Coronary artery (tissue), 2 donors: ENCODE measurements at regions not wholly inside any gene's neighbourhood (a gene's known extent, or its start where the extent isn't known, plus 50 kb on each side); places are given as distances from the start of the nearest gene placed in this dataset.

Experiments used
- DNase-seq: peaks from one replicate; pipeline ENCODE4 v3.0.0-alpha.2; 2017; ENCODE audit warnings: low spot score
- H3K27ac ChIP-seq, 2 donors: fragments of 200-600 bp; sonication (generic); one replicate each; pipeline ENCODE4 v1.5.1; 2016 to 2019
- H3K4me3 ChIP-seq: fragments of 200-600 bp; sonication (generic); 2 replicates; pipeline ENCODE4 v1.5.1; 2016; ENCODE audit warnings: mild to moderate bottlenecking, moderate library complexity
- CTCF ChIP-seq: fragments of 200-600 bp; sonication (generic); IDR thresholded peaks from one replicate; pipeline ENCODE4 v1.5.1; 2019; ENCODE audit warnings: antibody characterized with exemption

GRCh38 chr1:187074445-187075048 is 245.8 kb downstream of the PLA2G4A start:
- TF ChIP-seq CTCF, result no peak
- Histone ChIP-seq H3K27ac (no peak overlapping the region), H3K4me3 (no peak overlapping the region)
- DNase-seq, result no peak

GRCh38 chr1:187076922-187077321 is 248.2 kb downstream of the PLA2G4A start:
- no peak overlapping the region for H3K27ac ChIP-seq
- no peak for TF ChIP-seq CTCF
- H3K4me3 ChIP-seq, result no peak overlapping the region
- no peak for DNase-seq

- H3K27ac ChIP-seq, result no peak overlapping the region
- DNase-seq, result no peak
- TF ChIP-seq CTCF, result no peak
- no peak overlapping the region for H3K4me3 ChIP-seq
These were observed 249.6 kb downstream of the PLA2G4A start for GRCh38 chr1:187078321-187078720.

GRCh38 chr1:187078916-187079315 is 250.2 kb downstream of the PLA2G4A start:
- Histone ChIP-seq H3K27ac (no peak overlapping the region), H3K4me3 (no peak overlapping the region)
- TF ChIP-seq CTCF, result no peak
- DNase-seq, result no peak

GRCh38 chr1:187079330-187079729 is 250.6 kb downstream of the PLA2G4A start:
- DNase-seq, result no peak
- no peak overlapping the region for H3K4me3 ChIP-seq
- H3K27ac ChIP-seq, result no peak overlapping the region
- TF ChIP-seq CTCF, result no peak

GRCh38 chr1:187091666-187092065 is 262.9 kb downstream of the PLA2G4A start:
- no peak overlapping the region for H3K27ac ChIP-seq
- no peak overlapping the region for H3K4me3 ChIP-seq
- no peak for DNase-seq
- TF ChIP-seq CTCF, result no peak

- DNase-seq, result no peak
- no peak overlapping the region for H3K27ac ChIP-seq
- TF ChIP-seq CTCF, result no peak
- no peak overlapping the region for H3K4me3 ChIP-seq
These were observed 263.4 kb downstream of the PLA2G4A start for GRCh38 chr1:187092104-187092503.
